GM12878 (cell line): ENCODE measurements at regions not wholly inside any gene's neighbourhood (a gene's known extent, or its start where the extent isn't known, plus 50 kb on each side); places are given as distances from the start of the nearest gene placed in this dataset.

Source experiments
- CHD2 ChIP-seq: IDR thresholded peaks from 2 replicates; pipeline ENCODE4 v1.6.1; 2011; ENCODE audit warnings: low read depth, low read length, improper control_type of control experiment, borderline replicate concordance
- CTCF ChIP-seq, 3 experiments: IDR thresholded peaks in 2 of 3; conservative IDR thresholded peaks in 1 of 3; 2 replicates each; pipeline ENCODE4 v1.5.1; 2011; ENCODE audit warnings: low read depth in 3 of 3, low read length in 3 of 3, mild to moderate bottlenecking in 3 of 3, control low read depth in 2 of 3, moderate library complexity in 2 of 3, inconsistent platforms in 1 of 3, mixed read lengths in 1 of 3; ENCODE audit not compliant: control insufficient read depth in 2 of 3, insufficient read depth in 1 of 3; ENCODE audit errors: extremely low read depth in 1 of 3
- EED ChIP-seq: sonication (generic); IDR thresholded peaks from 2 replicates; pipeline ENCODE4 v1.6.1; 2016; ENCODE audit warnings: antibody characterized with exemption, low read depth
- EGR1 ChIP-seq, 2 experiments: IDR thresholded peaks; 1 replicate in 1 of 2; 2 replicates in 1 of 2; pipeline ENCODE4 v1.6.1; 2011 to 2012; ENCODE audit warnings: low read depth in 2 of 2, low read length in 2 of 2, borderline replicate concordance in 1 of 2, mild to moderate bottlenecking in 1 of 2, moderate library complexity in 1 of 2
- ELK1 ChIP-seq: IDR thresholded peaks from 2 replicates; pipeline ENCODE4 v1.6.1; 2012; ENCODE audit warnings: low read depth, low read length, improper control_type of control experiment
- ETV6 ChIP-seq, 2 experiments: fragments of 450-650 bp in 1 of 2; IDR thresholded peaks in 1 of 2; conservative IDR thresholded peaks in 1 of 2; 2 replicates each; pipeline ENCODE4 v1.6.1; 2014; ENCODE audit warnings: antibody characterized with exemption in 1 of 2, borderline replicate concordance in 1 of 2, low read depth in 1 of 2, mild to moderate bottlenecking in 1 of 2, moderate library complexity in 1 of 2
- EZH2 ChIP-seq: IDR thresholded peaks from 2 replicates; pipeline ENCODE4 v1.6.1; 2012; ENCODE audit warnings: low read depth, mild to moderate bottlenecking, control low read depth, inconsistent platforms, low read length, borderline replicate concordance; ENCODE audit not compliant: control insufficient read depth
- POLR2AphosphoS5 ChIP-seq: IDR thresholded peaks from 2 replicates; pipeline ENCODE4 v1.6.1; 2011; ENCODE audit warnings: mild to moderate bottlenecking, low read length, inconsistent platforms
- RAD51 ChIP-seq: fragments of 450-650 bp; IDR thresholded peaks from 2 replicates; pipeline ENCODE4 v1.6.1; 2016; ENCODE audit warnings: moderate library complexity, mild to moderate bottlenecking, inconsistent platforms
- SMARCA5 ChIP-seq: fragments of 450-650 bp; IDR thresholded peaks from 2 replicates; pipeline ENCODE4 v1.6.1; 2017; ENCODE audit warnings: mild to moderate bottlenecking
- STAT3 ChIP-seq: IDR thresholded peaks from 2 replicates; pipeline ENCODE4 v1.6.1; 2011; ENCODE audit warnings: low read depth, low read length, improper control_type of control experiment
- TCF12 ChIP-seq: IDR thresholded peaks from 2 replicates; pipeline ENCODE4 v1.6.1; 2011; ENCODE audit warnings: low read depth, mild to moderate bottlenecking, low read length
- YY1 ChIP-seq: IDR thresholded peaks from 2 replicates; pipeline ENCODE4 v1.6.1; 2011; ENCODE audit warnings: low read depth, mild to moderate bottlenecking, low read length

GRCh38 chr4:36439556-36439955 is 158.1 kb downstream of the DTHD1 start:
- TF ChIP-seq YY1 (no peak), STAT3 (no peak), ETV6 (conservative IDR thresholded peaks at IDR 0.05 in 1 of 2, IDR thresholded peaks at IDR 0.05 in 1 of 2; ENCODE audit: borderline replicate concordance in 1 of 2, low read depth in 1 of 2) (no peak), EED (no peak), CHD2 (no peak), TCF12 (no peak), EGR1 (IDR thresholded peaks at IDR 0.05; ENCODE audit: borderline replicate concordance in 1 of 2, low read depth in 2 of 2, low read length in 2 of 2) (no peak), ELK1 (no peak), RAD51 (no peak), POLR2AphosphoS5 (no peak), SMARCA5 (no peak), EZH2 (no peak), CTCF (IDR thresholded peaks at IDR 0.05 in 2 of 3, conservative IDR thresholded peaks at IDR 0.05 in 1 of 3; ENCODE audit: control insufficient read depth in 2 of 3, extremely low read depth in 1 of 3, insufficient read depth in 1 of 3, low read depth in 3 of 3, low read length in 3 of 3) (no peak)
